IgD-negative memory B cell (primary cell): ENCODE measurements at regions not wholly inside any gene's neighbourhood (a gene's known extent, or its start where the extent isn't known, plus 50 kb on each side); places are given as distances from the start of the nearest gene placed in this dataset.
"Not testable (repeated sequence)": the region's sequence is repeated elsewhere in the genome, so short reads cannot be mapped to it uniquely, and the experiment has no call there.

Experiments
- H3K27ac Mint-ChIP-seq, 3 donors: one replicate each; pipeline ENCODE4 v1.8.0; 2020 to 2022; ENCODE audit warnings: mild to moderate bottlenecking in 3 of 3, mixed read lengths in 3 of 3, moderate library complexity in 1 of 3
- H3K27me3 Mint-ChIP-seq: one replicate; pipeline ENCODE4 v1.8.0; 2021; ENCODE audit warnings: mixed read lengths
- H3K36me3 Mint-ChIP-seq: one replicate; pipeline ENCODE4 v1.8.0; 2020; ENCODE audit warnings: mild to moderate bottlenecking, mixed read lengths
- H3K4me1 Mint-ChIP-seq, 3 donors: one replicate each; pipeline ENCODE4 v1.8.0; 2020 to 2022; ENCODE audit warnings: mixed read lengths in 3 of 3, mild to moderate bottlenecking in 1 of 3
- H3K4me3 Mint-ChIP-seq, 4 donors: one replicate each; pipeline ENCODE4 v1.8.0; 2020 to 2022; ENCODE audit warnings: mild to moderate bottlenecking in 4 of 4, mixed read lengths in 4 of 4, moderate library complexity in 3 of 4
- H3K9me3 Mint-ChIP-seq, 3 donors: one replicate each; pipeline ENCODE4 v1.8.0; 2020 to 2021; ENCODE audit warnings: mixed read lengths in 3 of 3, mild to moderate bottlenecking in 1 of 3

DNA sequence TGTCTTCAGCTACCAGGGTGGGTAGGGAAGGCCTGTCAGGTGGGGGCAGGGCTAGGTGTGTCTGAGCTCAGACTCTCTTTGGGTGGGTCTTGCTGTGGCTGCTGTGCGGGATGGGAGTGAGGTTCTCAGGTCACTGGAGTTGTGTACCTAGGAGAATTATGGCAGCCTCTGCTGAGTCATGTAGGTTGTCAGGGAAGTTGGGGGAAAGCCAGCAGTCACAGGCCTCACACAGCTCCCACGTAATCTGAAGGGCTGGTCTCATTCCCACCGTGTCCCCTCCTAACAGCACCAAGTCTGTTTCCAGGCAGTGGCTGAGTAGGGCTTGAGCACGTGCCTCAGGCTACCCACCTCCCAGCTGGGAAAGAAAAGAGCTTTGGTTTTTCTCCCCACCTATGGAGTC is 67.0 kb downstream of the CHCHD4 start:
- Mint-ChIP-seq H3K4me1 (no peaks in the 10 kb centered on the region), H3K27me3 (peaks cover 8% of the 10 kb centered on the region), H3K36me3 (no peaks in the 10 kb centered on the region), H3K27ac (no peak overlapping the region), H3K4me3 (no peak overlapping the region), H3K9me3 (peaks cover 6 to 15% (median 14%) of the 10 kb centered on the region in 3 donors)

- H3K27ac Mint-ChIP-seq = no peak overlapping the region
- peaks cover 8% of the 10 kb centered on the region for H3K27me3 Mint-ChIP-seq
- peaks cover 0 to 3% (median 2%) of the 10 kb centered on the region in 3 donors for H3K9me3 Mint-ChIP-seq
- no peaks in the 10 kb centered on the region for H3K36me3 Mint-ChIP-seq
- H3K4me3 Mint-ChIP-seq = no peak overlapping the region
- no peaks in the 10 kb centered on the region for H3K4me1 Mint-ChIP-seq
Measured at GRCh38 chr3:14047841-14048240, 76.8 kb downstream of the CHCHD4 start.

DNA sequence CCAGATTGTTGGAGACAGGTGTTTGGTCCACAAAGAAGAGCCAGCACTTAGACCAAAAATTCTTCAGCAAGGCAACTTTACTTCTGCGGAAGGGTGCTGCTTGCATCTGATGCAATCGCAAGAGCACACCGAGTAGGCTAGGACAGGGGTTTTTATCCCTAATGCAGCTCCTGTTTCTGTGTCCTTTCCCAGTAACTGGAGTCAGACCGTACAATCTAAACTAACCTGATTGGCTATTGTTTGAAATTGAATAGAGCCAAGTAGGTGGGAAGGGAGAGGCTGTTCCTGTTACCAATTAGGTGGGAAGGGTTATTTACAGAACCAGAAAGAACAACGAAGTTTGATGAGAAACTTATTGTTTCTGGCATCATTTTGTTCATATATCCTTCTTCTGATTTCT is 77.6 kb downstream of the CHCHD4 start:
- Mint-ChIP-seq H3K36me3 (no peaks in the 10 kb centered on the region), H3K4me3 (no peak overlapping the region), H3K9me3 (peaks cover 0 to 3% (median 2%) of the 10 kb centered on the region in 3 donors), H3K27ac (no peak overlapping the region), H3K27me3 (peaks cover 8% of the 10 kb centered on the region), H3K4me1 (no peaks in the 10 kb centered on the region)

DNA sequence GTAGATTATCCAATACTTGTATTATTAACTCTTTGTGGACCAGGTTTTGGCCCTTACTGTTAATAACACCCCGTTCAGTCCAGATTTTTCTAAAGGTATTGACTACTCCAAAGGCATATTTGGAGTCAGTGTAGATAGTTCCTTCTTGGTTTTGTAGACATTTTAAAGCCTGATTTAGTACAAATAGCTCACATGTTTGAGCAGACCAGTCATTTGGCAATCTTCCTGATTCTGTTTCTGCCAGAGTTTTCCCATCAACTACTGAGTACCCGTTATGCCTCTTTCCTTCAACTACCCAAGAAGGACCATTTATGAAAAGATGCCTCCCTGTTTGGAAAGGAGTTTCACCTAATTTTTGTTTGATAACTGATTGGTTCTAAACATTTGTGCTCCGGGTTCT is 82.0 kb downstream of the CHCHD4 start:
- Mint-ChIP-seq H3K27me3 (peaks cover 8% of the 10 kb centered on the region), H3K27ac (no peak overlapping the region), H3K36me3 (peaks cover 2% of the 10 kb centered on the region), H3K4me1 (no peaks in the 10 kb centered on the region), H3K4me3 (no peak overlapping the region), H3K9me3 (peaks cover 0 to 3% (median 3%) of the 10 kb centered on the region in 3 donors)

- peaks cover 4 to 10% (median 5%) of the 10 kb centered on the region in 3 donors for H3K9me3 Mint-ChIP-seq
Measured at GRCh38 chr3:14039149-14039548, 85.5 kb downstream of the CHCHD4 start.

DNA sequence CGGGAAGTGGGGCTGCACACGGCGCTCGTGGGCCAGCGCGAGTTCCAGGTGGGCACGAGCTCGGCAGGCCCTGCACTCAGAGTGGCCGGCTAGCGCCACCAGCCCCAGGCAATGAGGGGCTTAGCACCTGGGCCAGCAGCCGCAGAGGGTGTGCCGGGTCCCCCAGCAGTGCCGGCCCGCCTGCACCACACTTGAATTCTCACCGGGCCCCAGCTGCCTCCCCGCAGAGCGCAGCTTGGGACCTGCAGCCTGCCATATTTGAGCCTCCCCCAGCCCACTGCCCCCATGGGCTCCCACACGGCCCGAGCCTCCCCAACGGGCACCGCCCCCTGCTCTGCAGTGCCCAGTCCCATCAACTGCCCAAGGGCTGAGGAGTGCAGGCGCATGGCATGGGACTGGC is 87.5 kb downstream of the CHCHD4 start:
- Mint-ChIP-seq H3K36me3 (peaks cover 2% of the 10 kb centered on the region), H3K4me1 (no peaks in the 10 kb centered on the region), H3K9me3 (peaks cover 7 to 16% (median 8%) of the 10 kb centered on the region in 3 donors), H3K27ac (no peak overlapping the region), H3K4me3 (no peak overlapping the region), H3K27me3 (peaks cover 7% of the 10 kb centered on the region)

More at GRCh38 chr3:14039149-14039548, 85.5 kb downstream of the CHCHD4 start:
- H3K4me1 Mint-ChIP-seq = no peaks in the 10 kb centered on the region
- peaks cover 5% of the 10 kb centered on the region for H3K27me3 Mint-ChIP-seq
- H3K4me3 Mint-ChIP-seq = no peak overlapping the region
- no peak overlapping the region for H3K27ac Mint-ChIP-seq
- H3K36me3 Mint-ChIP-seq = peaks cover 2% of the 10 kb centered on the region

GRCh38 chr3:14033023-14033422 is 91.6 kb downstream of the CHCHD4 start:
- H3K4me3 Mint-ChIP-seq = no peak overlapping the region
- H3K36me3 Mint-ChIP-seq = no peaks in the 10 kb centered on the region
- H3K9me3 Mint-ChIP-seq = peaks cover 4 to 16% (median 8%) of the 10 kb centered on the region in 3 donors
- no peak overlapping the region for H3K27ac Mint-ChIP-seq
- peaks cover 2% of the 10 kb centered on the region for H3K27me3 Mint-ChIP-seq
- no peaks in the 10 kb centered on the region for H3K4me1 Mint-ChIP-seq

GRCh38 chr3:14031271-14031670 is 93.4 kb downstream of the CHCHD4 start:
- H3K4me3 Mint-ChIP-seq = no peak overlapping the region
- H3K4me1 Mint-ChIP-seq = no peaks in the 10 kb centered on the region
- peaks cover 4% of the 10 kb centered on the region for H3K27me3 Mint-ChIP-seq
- H3K36me3 Mint-ChIP-seq = no peaks in the 10 kb centered on the region
- no peak overlapping the region for H3K27ac Mint-ChIP-seq
- peaks cover 2 to 10% (median 5%) of the 10 kb centered on the region in 3 donors for H3K9me3 Mint-ChIP-seq

GRCh38 chr3:14029390-14029995 is 95.2 kb downstream of the CHCHD4 start:
- not testable (repeated sequence) for H3K4me3 Mint-ChIP-seq, H3K9me3 Mint-ChIP-seq, H3K4me1 Mint-ChIP-seq, H3K27me3 Mint-ChIP-seq, H3K36me3 Mint-ChIP-seq, H3K27ac Mint-ChIP-seq

DNA sequence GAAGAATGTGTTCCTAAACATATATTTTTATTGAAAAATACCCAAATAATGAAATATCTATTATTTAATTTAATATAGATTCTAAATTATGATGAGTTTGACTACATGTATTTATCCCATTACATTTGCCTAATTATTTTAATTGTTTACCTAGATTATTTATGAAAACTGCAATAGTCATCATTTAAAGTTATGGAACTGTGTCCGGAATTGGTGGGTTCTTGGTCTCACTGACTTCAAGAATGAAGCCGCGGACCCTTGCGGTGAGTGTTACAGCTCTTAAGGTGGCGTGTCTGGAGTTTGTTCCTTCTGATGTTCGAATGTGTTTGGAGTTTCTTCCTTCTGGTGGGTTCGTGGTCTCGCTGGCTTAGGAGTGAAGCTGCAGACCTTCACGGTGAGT is 96.5 kb downstream of the CHCHD4 start:
- not testable (repeated sequence) for H3K4me1 Mint-ChIP-seq, H3K4me3 Mint-ChIP-seq, H3K27ac Mint-ChIP-seq, H3K36me3 Mint-ChIP-seq, H3K27me3 Mint-ChIP-seq
- peaks cover 5 to 12% (median 5%) of the 10 kb centered on the region in 3 donors for H3K9me3 Mint-ChIP-seq

DNA sequence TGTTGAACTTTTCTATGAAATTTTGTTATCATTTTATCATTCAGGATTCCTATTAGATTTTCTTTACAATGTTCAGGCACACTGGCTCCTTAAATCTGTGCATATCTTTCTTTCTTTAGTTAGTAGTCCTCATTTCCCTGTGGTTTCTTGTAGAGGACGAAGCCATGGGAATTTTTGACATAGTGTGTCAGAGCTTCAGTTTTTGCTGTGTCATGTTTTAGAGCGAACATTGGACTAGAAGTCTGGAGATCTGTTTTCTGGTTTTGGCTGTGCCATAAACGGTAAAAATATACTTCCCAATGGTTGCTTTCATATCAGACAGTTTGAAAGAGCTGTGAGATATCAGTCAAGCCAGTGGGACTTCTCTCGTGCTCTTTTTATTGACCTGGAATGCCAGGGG is 105.2 kb downstream of the CHCHD4 start:
- Mint-ChIP-seq H3K36me3 (peaks cover 1% of the 10 kb centered on the region), H3K4me3 (no peak overlapping the region), H3K4me1 (no peaks in the 10 kb centered on the region), H3K27ac (no peak overlapping the region), H3K27me3 (peaks cover 7% of the 10 kb centered on the region), H3K9me3 (peaks cover 10 to 18% (median 17%) of the 10 kb centered on the region in 3 donors)

DNA sequence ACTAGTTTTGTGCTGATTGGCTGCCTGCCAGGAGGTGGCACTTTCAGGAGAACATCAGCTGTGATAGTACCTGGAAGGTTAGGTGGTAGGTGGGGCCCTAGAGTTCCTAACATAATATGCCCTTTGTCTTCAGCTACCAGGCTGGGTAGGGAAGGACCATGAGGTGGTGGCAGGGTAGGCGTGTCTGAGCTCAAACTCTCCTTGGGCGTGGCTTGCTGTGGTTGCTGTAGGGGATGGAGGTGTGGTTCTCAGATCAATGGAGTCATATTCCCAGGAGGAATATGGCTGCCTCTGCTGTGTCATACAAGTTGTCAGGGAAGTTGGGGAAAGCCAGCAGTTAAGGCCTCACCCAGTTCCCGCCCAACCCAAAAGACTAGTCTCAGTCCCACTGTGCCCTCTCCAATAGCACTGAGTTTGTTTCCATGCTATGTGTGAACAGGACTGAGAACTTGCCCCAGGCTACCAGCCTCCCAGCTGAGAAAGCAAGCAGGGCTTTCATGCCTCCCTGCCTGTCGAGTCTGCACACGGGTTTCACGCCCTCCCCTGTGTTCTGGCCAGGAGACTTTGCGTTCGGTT is 107.7 kb downstream of the CHCHD4 start:
- Mint-ChIP-seq H3K4me3 (no peak overlapping the region), H3K27ac (no peak overlapping the region), H3K9me3 (peaks cover 3 to 19% (median 10%) of the 10 kb centered on the region in 3 donors), H3K4me1 (no peaks in the 10 kb centered on the region), H3K27me3 (peaks cover 3% of the 10 kb centered on the region), H3K36me3 (peaks cover 3% of the 10 kb centered on the region)

GRCh38 chr3:14007006-14007405 is 117.7 kb downstream of the CHCHD4 start:
- peaks cover 0 to 7% (median 4%) of the 10 kb centered on the region in 3 donors for H3K9me3 Mint-ChIP-seq
- no peak overlapping the region for H3K4me3 Mint-ChIP-seq
- H3K4me1 Mint-ChIP-seq = no peaks in the 10 kb centered on the region
- peaks cover 7% of the 10 kb centered on the region for H3K27me3 Mint-ChIP-seq
- no peak overlapping the region for H3K27ac Mint-ChIP-seq
- H3K36me3 Mint-ChIP-seq = no peaks in the 10 kb centered on the region

DNA sequence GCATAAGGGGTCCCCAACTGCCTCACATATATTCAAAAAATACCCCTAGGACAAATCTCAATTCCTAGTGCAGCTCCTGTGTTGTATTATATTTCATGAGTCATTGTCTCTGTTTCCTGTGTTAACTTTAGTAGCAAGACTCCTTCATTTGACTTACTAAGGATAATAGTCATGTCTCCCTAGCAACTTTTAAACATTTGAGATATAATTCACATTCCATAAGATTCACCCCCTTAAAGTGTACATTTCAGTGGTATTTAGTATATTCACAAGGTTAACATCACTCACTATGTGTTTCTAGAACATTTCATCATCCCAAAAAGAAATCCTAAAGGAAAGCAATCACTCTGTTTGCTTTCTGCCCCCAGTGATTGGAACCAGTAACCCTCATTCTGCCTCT is 121.3 kb upstream of the WNT7A start:
- no peaks in the 10 kb centered on the region for H3K36me3 Mint-ChIP-seq
- H3K4me3 Mint-ChIP-seq = no peak overlapping the region
- peaks cover 0 to 2% (median 1%) of the 10 kb centered on the region in 3 donors for H3K9me3 Mint-ChIP-seq

DNA sequence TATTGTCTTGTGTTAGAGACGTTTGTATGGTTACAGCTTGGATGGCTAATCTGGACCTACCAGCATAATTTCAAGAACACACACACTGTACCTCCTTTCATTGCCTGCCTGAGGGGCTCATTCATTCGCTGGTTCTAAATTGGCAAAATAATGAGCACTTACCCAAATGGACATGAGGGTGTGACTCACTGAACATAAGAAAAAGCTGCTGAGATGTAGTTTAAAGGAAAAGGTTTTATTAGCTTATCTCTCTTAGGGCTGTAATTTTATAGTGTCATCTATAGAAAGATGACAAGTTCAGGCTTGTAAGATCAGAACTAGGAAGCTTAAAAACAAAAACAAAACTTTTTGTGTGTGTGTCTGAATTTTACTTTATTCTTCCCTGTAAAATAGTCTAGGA is 120.7 kb upstream of the WNT7A start:
- Mint-ChIP-seq H3K4me1 (peaks cover 0 to 1% (median 0%) of the 10 kb centered on the region in 3 donors), H3K4me3 (no peak overlapping the region), H3K27ac (peak overlapping the region in 1 of 3 donors; percentile 53), H3K27me3 (peaks cover 4% of the 10 kb centered on the region), H3K36me3 (no peaks in the 10 kb centered on the region), H3K9me3 (peaks cover 0 to 7% (median 1%) of the 10 kb centered on the region in 3 donors)

More for the DNA sequence above, 121.3 kb upstream of the WNT7A start:
- Mint-ChIP-seq H3K4me1 (peaks cover 0 to 1% (median 0%) of the 10 kb centered on the region in 3 donors), H3K27me3 (peaks cover 4% of the 10 kb centered on the region), H3K27ac (no peak overlapping the region)

DNA sequence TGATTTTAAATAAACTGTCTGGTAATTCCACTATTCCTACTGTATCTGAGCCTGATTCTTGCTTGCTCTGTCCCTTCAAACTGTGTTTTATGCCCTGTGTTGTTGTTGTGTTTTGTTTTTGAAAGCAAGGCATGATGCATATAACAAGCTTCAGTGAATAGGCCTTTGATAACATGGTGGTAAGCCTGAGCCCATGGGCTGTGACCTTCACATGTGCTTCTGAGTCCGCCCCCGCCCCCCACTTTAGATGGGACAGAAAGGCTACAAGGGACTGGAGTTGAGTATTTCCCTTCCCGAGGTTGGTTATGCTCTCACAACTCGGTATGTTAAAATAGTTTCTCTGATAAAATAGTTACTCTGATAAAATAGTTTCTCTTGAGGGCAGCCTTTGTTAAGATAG is 119.0 kb upstream of the WNT7A start:
- Mint-ChIP-seq H3K27me3 (no peaks in the 10 kb centered on the region), H3K27ac (no peak overlapping the region), H3K4me1 (peaks cover 0 to 1% (median 0%) of the 10 kb centered on the region in 3 donors), H3K36me3 (no peaks in the 10 kb centered on the region), H3K9me3 (peaks cover 1 to 8% (median 4%) of the 10 kb centered on the region in 3 donors), H3K4me3 (no peak overlapping the region)
